ENCODE measurements at regions not wholly inside any gene's neighbourhood (a gene's known extent, or its start where the extent isn't known, plus 50 kb on each side); places are given as distances from the start of the nearest gene placed in this dataset.

- H3K4me2 ChIP-seq (ENCODE audit: insufficient read depth, low read length): no peak overlapping the region
- TF ChIP-seq, protein P1, sequence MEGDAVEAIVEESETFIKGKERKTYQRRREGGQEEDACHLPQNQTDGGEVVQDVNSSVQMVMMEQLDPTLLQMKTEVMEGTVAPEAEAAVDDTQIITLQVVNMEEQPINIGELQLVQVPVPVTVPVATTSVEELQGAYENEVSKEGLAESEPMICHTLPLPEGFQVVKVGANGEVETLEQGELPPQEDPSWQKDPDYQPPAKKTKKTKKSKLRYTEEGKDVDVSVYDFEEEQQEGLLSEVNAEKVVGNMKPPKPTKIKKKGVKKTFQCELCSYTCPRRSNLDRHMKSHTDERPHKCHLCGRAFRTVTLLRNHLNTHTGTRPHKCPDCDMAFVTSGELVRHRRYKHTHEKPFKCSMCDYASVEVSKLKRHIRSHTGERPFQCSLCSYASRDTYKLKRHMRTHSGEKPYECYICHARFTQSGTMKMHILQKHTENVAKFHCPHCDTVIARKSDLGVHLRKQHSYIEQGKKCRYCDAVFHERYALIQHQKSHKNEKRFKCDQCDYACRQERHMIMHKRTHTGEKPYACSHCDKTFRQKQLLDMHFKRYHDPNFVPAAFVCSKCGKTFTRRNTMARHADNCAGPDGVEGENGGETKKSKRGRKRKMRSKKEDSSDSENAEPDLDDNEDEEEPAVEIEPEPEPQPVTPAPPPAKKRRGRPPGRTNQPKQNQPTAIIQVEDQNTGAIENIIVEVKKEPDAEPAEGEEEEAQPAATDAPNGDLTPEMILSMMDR (IDR thresholded peaks at IDR 0.05; ENCODE audit: extremely low read depth, low read depth, low read length): no peak
- no peaks in the 10 kb centered on the region for H3K79me2 ChIP-seq (ENCODE audit: insufficient read depth, low read length)
- H2AFZ ChIP-seq (ENCODE audit: low read length): no peak overlapping the region
- DNase-seq (ENCODE audit: insufficient read length, low spot score, missing footprints): no peak
- no peaks in the 10 kb centered on the region for H3K9me3 ChIP-seq (ENCODE audit: low read depth, low read length)
- H3K36me3 ChIP-seq (ENCODE audit: insufficient read depth, low read length): no peaks in the 10 kb centered on the region
- H3K4me3 ChIP-seq (ENCODE audit: insufficient read depth, low read length): no peak overlapping the region
- no peak overlapping the region for H3K27ac ChIP-seq (ENCODE audit: low read depth, low read length)
- no peaks in the 10 kb centered on the region for H4K20me1 ChIP-seq (ENCODE audit: insufficient read depth, low read length)
- H3K27me3 ChIP-seq (ENCODE audit: insufficient read depth, low read length): peaks cover 3% of the 10 kb centered on the region
- H3K4me1 ChIP-seq (ENCODE audit: insufficient read depth, low read length): peaks cover 9% of the 10 kb centered on the region
Measured at GRCh38 chr1:243974451-243975292, 76.4 kb upstream of the ZBTB18 start.

GRCh38 chr1:243973169-243973568, 77.9 kb upstream of the ZBTB18 start:
- H3K36me3 ChIP-seq (ENCODE audit: insufficient read depth, low read length): no peaks in the 10 kb centered on the region
- H3K79me2 ChIP-seq (ENCODE audit: insufficient read depth, low read length): no peaks in the 10 kb centered on the region
- H3K9me3 ChIP-seq (ENCODE audit: low read depth, low read length): no peaks in the 10 kb centered on the region
- peaks cover 15% of the 10 kb centered on the region for H3K4me1 ChIP-seq (ENCODE audit: insufficient read depth, low read length)
- H2AFZ ChIP-seq (ENCODE audit: low read length): no peak overlapping the region
- no peak overlapping the region for H3K4me2 ChIP-seq (ENCODE audit: insufficient read depth, low read length)
- TF ChIP-seq, protein P1 (IDR thresholded peaks at IDR 0.05; ENCODE audit: extremely low read depth, low read depth, low read length): no peak
- no peaks in the 10 kb centered on the region for H4K20me1 ChIP-seq (ENCODE audit: insufficient read depth, low read length)
- H3K4me3 ChIP-seq (ENCODE audit: insufficient read depth, low read length): no peak overlapping the region
- no peak for DNase-seq (ENCODE audit: insufficient read length, low spot score, missing footprints)
- H3K27me3 ChIP-seq (ENCODE audit: insufficient read depth, low read length): peaks cover 3% of the 10 kb centered on the region
- H3K27ac ChIP-seq (ENCODE audit: low read depth, low read length): no peak overlapping the region

- H3K4me2 ChIP-seq (ENCODE audit: insufficient read depth, low read length): no peak overlapping the region
- DNase-seq (ENCODE audit: insufficient read length, low spot score, missing footprints): no peak
- H3K27ac ChIP-seq (ENCODE audit: low read depth, low read length): no peak overlapping the region
- no peaks in the 10 kb centered on the region for H3K79me2 ChIP-seq (ENCODE audit: insufficient read depth, low read length)
- no peaks in the 10 kb centered on the region for H3K36me3 ChIP-seq (ENCODE audit: insufficient read depth, low read length)
- peaks cover 3% of the 10 kb centered on the region for H3K27me3 ChIP-seq (ENCODE audit: insufficient read depth, low read length)
- no peak overlapping the region for H2AFZ ChIP-seq (ENCODE audit: low read length)
- H4K20me1 ChIP-seq (ENCODE audit: insufficient read depth, low read length): no peaks in the 10 kb centered on the region
- H3K4me1 ChIP-seq (ENCODE audit: insufficient read depth, low read length): peaks cover 6% of the 10 kb centered on the region
- H3K4me3 ChIP-seq (ENCODE audit: insufficient read depth, low read length): no peak overlapping the region
- TF ChIP-seq, protein P1 (IDR thresholded peaks at IDR 0.05; ENCODE audit: extremely low read depth, low read depth, low read length): no peak
- H3K9me3 ChIP-seq (ENCODE audit: low read depth, low read length): no peaks in the 10 kb centered on the region
Measured at GRCh38 chr1:243970077-243970476, 81.0 kb upstream of the ZBTB18 start.

DNA sequence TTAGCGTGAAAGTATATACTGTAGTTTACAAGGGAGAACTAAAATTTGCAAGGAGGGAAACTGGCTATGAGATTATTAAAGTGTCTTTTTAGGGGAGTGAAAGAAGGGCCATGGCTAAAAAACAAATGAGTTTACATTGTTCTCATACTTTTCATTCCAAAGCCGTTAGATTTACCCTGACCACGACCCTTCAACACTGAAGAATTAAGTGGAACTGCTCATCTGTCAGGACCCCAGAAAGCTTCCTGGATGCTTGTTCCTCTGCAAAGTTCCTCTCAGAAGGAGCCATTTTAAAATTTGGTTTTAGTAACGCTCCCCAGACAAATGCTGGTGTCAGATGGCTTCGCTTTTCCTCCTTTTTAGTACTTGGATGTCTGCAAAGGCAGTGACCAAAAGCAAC, 82.7 kb upstream of the ZBTB18 start:
- Histone ChIP-seq H3K36me3 (ENCODE audit: insufficient read depth, low read length) (no peaks in the 10 kb centered on the region), H3K27me3 (ENCODE audit: insufficient read depth, low read length) (no peaks in the 10 kb centered on the region), H3K79me2 (ENCODE audit: insufficient read depth, low read length) (no peaks in the 10 kb centered on the region), H3K9me3 (ENCODE audit: low read depth, low read length) (no peaks in the 10 kb centered on the region), H3K27ac (ENCODE audit: low read depth, low read length) (no peak overlapping the region), H2AFZ (ENCODE audit: low read length) (peak overlapping the region; percentile 72), H4K20me1 (ENCODE audit: insufficient read depth, low read length) (no peaks in the 10 kb centered on the region), H3K4me1 (ENCODE audit: insufficient read depth, low read length) (peaks cover 6% of the 10 kb centered on the region), H3K4me3 (ENCODE audit: insufficient read depth, low read length) (no peak overlapping the region), H3K4me2 (ENCODE audit: insufficient read depth, low read length) (peak overlapping the region; percentile 14)
- TF ChIP-seq, protein P1 (IDR thresholded peaks at IDR 0.05; ENCODE audit: extremely low read depth, low read depth, low read length): no peak
- peak; percentile 75 for DNase-seq (ENCODE audit: insufficient read length, low spot score, missing footprints)

Measured in osteoblast (primary cell).